ENCODE measurements at regions not wholly inside any gene's neighbourhood (a gene's known extent, or its start where the extent isn't known, plus 50 kb on each side); places are given as distances from the start of the nearest gene placed in this dataset.

DNA sequence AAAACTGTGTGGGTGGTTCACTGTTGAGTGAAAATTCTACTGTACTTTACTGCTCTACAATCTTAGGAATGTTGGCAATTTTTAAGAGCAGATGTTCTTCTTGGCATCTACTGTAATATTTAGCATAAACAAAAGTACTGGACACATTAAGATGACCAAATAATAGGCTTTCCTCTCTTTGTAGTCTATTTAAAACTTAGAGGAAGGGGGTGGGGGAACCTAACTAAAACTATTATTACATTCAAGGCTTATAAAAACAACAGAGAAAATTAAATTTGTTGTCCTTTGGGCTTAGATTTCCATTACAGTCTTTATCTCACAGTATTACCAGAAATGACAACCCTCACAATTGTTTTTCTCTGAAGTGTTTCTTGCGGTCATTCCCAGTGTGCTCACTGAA is 181.2 kb downstream of the PLPPR4 start:
- TF ChIP-seq, protein P1, sequence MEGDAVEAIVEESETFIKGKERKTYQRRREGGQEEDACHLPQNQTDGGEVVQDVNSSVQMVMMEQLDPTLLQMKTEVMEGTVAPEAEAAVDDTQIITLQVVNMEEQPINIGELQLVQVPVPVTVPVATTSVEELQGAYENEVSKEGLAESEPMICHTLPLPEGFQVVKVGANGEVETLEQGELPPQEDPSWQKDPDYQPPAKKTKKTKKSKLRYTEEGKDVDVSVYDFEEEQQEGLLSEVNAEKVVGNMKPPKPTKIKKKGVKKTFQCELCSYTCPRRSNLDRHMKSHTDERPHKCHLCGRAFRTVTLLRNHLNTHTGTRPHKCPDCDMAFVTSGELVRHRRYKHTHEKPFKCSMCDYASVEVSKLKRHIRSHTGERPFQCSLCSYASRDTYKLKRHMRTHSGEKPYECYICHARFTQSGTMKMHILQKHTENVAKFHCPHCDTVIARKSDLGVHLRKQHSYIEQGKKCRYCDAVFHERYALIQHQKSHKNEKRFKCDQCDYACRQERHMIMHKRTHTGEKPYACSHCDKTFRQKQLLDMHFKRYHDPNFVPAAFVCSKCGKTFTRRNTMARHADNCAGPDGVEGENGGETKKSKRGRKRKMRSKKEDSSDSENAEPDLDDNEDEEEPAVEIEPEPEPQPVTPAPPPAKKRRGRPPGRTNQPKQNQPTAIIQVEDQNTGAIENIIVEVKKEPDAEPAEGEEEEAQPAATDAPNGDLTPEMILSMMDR (IDR thresholded peaks at IDR 0.05; ENCODE audit: insufficient read depth, low read length, severe bottlenecking), result no peak
- H3K4me3 ChIP-seq (ENCODE audit: low read depth, low read length), result no peak overlapping the region
- no peaks in the 10 kb centered on the region for H3K36me3 ChIP-seq (ENCODE audit: control insufficient read depth, insufficient read depth, low read length)
- no peak for DNase-seq (ENCODE audit: low read depth)
- no peaks in the 10 kb centered on the region for H3K27me3 ChIP-seq (ENCODE audit: control insufficient read depth, insufficient read depth, low read length)
- FAIRE-seq, result no peak

DNA sequence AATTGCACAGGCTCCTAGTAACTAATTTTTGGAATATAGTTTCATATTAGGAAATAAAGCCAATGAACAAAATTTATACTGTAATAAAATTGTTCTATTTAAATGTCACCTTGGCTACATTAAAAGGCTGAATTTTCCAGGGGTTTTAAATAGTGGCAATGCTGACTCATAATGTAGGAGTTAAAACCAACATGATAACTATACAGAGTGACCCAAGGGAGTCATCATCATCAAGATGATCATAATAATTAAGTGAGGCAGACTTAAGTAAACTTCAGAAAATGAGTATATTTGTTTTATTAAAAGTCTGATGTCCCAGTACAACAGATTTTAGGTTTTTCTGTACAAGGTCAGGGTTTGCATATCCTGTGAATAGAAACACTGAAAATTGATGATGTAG is 183.4 kb downstream of the PLPPR4 start:
- FAIRE-seq (no peak), DNase-seq (ENCODE audit: low read depth) (no peak)
- Histone ChIP-seq H3K4me3 (ENCODE audit: low read depth, low read length) (no peak overlapping the region), H3K36me3 (ENCODE audit: control insufficient read depth, insufficient read depth, low read length) (no peaks in the 10 kb centered on the region), H3K27me3 (ENCODE audit: control insufficient read depth, insufficient read depth, low read length) (no peaks in the 10 kb centered on the region)
- TF ChIP-seq, protein P1 (IDR thresholded peaks at IDR 0.05; ENCODE audit: insufficient read depth, low read length, severe bottlenecking), result no peak

DNA sequence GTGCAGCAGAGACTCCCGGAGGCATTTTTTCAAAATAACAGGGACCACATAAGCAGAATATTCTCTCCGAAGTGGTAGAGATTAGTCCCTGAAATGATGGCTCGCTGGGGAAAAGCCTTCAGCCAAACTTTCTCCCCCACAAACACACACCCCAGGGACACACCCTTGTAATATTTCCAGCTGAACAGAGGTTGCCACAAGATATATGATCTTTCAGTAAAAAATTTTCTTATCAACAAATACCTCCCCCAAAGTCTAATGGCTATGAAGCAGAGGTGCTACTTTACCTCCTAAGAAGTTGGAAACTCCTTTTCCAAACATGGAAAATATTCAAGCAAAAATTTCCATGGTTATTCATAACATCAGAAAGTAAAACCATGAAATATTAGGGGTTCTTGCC is 190.2 kb upstream of the PALMD start:
- DNase-seq (ENCODE audit: low read depth) (no peak), FAIRE-seq (no peak)
- TF ChIP-seq, protein P1 (IDR thresholded peaks at IDR 0.05; ENCODE audit: insufficient read depth, low read length, severe bottlenecking), result no peak
- no peak overlapping the region for H3K4me3 ChIP-seq (ENCODE audit: low read depth, low read length)
- H3K27me3 ChIP-seq (ENCODE audit: control insufficient read depth, insufficient read depth, low read length), result no peaks in the 10 kb centered on the region
- no peaks in the 10 kb centered on the region for H3K36me3 ChIP-seq (ENCODE audit: control insufficient read depth, insufficient read depth, low read length)

DNA sequence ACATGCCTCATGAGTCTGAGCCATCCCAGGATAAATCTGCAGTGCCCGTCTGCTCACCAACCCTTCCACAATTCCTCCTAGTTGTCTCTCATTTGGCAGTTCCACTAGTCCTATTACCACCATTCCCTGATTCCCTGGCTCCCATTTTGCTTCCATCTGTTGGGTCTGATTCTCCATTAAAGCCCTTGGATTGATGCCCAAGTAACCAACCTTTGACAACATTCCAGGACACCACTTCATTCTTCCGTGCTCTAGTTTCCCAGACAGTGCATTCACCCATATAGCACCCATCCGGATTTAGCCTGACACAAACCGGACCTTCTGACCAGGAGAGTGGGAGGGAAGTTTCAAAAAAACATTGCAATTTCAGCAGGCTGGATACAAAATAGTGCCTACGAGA is 189.4 kb upstream of the PALMD start:
- DNase-seq (ENCODE audit: low read depth), result no peak
- no peak overlapping the region for H3K4me3 ChIP-seq (ENCODE audit: low read depth, low read length)
- peak; percentile 7 for FAIRE-seq
- no peaks in the 10 kb centered on the region for H3K36me3 ChIP-seq (ENCODE audit: control insufficient read depth, insufficient read depth, low read length)
- no peaks in the 10 kb centered on the region for H3K27me3 ChIP-seq (ENCODE audit: control insufficient read depth, insufficient read depth, low read length)
- TF ChIP-seq, protein P1 (IDR thresholded peaks at IDR 0.05; ENCODE audit: insufficient read depth, low read length, severe bottlenecking), result no peak

DNA sequence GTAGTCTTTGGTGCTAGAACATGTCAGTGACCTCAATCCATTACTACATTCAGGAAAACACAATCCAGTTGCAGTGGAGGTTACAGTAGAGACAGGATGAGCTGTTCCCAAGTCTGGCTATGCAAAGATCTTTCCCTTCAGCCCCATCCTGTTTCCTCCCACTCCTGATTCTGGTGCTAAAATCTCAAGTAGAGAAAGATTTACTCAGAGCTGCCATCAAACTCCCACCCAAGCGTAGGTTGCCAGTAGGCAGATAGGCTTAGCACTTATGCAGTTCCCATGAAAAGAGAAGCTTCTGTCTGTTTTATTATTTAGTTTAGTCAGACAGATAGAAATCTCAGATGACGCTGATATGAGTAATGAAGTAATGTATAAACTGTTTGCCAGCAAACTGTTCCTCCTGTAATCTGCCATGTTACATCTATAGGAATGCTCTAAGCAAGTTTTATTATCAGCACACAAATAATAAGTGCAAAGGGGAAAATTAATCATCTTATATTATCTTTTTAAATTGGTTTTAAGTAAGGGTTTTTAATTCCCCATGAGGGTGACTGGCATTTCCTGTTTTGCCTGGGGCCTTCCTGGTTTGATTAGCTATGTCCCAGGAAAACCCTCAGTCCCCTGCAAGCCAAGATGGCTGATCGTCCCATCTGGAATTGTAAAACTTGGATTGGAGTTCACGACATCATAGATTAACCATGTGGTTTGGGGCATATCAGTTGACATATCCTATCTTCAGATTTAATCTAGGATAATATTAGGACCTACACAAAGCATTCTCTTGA is 188.3 kb upstream of the PALMD start:
- TF ChIP-seq, protein P1 (IDR thresholded peaks at IDR 0.05; ENCODE audit: insufficient read depth, low read length, severe bottlenecking), result no peak
- Histone ChIP-seq H3K4me3 (ENCODE audit: low read depth, low read length) (no peak overlapping the region), H3K36me3 (ENCODE audit: control insufficient read depth, insufficient read depth, low read length) (no peaks in the 10 kb centered on the region), H3K27me3 (ENCODE audit: control insufficient read depth, insufficient read depth, low read length) (no peaks in the 10 kb centered on the region)
- peak; percentile 81 for DNase-seq (ENCODE audit: low read depth)
- peak; percentile 58 for FAIRE-seq

DNA sequence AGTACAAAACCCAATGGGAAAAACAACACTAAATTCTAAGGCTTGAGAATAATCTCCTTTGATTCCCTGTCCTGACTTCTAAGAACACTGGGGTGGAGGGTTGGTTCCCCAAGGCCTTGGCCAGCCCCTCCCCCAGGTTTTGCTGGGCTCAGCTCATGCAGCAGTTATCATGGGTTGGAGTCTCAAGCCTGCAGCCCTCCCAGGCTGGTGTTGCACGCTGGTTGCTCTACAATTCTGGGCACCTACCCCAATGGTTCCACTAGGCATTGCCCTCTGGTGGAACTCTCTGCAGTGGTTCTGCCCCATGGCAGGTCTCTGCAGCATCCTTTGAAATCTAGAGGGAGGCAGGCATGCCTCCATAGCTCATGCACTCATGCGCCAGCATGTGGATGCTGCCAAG is 184.4 kb upstream of the PALMD start:
- Histone ChIP-seq H3K27me3 (ENCODE audit: control insufficient read depth, insufficient read depth, low read length) (no peaks in the 10 kb centered on the region), H3K4me3 (ENCODE audit: low read depth, low read length) (no peak overlapping the region), H3K36me3 (ENCODE audit: control insufficient read depth, insufficient read depth, low read length) (no peaks in the 10 kb centered on the region)
- no peak for DNase-seq (ENCODE audit: low read depth)
- TF ChIP-seq, protein P1 (IDR thresholded peaks at IDR 0.05; ENCODE audit: insufficient read depth, low read length, severe bottlenecking), result no peak
- no peak for FAIRE-seq

Data from bronchial epithelial cell (primary cell).